ENCODE measurements at regions not wholly inside any gene's neighbourhood (a gene's known extent, or its start where the extent isn't known, plus 50 kb on each side); places are given as distances from the start of the nearest gene placed in this dataset.

- no peak for DNase-seq (ENCODE audit: low read depth)
Observed at GRCh38 chr20:11780765-11781369, 136.8 kb upstream of the BTBD3 start.

GRCh38 chr20:11783102-11783850 is 134.4 kb upstream of the BTBD3 start:
- no peak for DNase-seq (ENCODE audit: low read depth)

GRCh38 chr20:11785885-11786507 is 131.7 kb upstream of the BTBD3 start:
- no peak for DNase-seq (ENCODE audit: low read depth)

- DNase-seq (ENCODE audit: low read depth), result no peak
Observed at GRCh38 chr20:11790046-11790445, 127.6 kb upstream of the BTBD3 start.

GRCh38 chr20:11791316-11791715 is 126.4 kb upstream of the BTBD3 start:
- no peak for DNase-seq (ENCODE audit: low read depth)

- DNase-seq (ENCODE audit: low read depth), result no peak
Observed at GRCh38 chr20:11791835-11792567, 125.7 kb upstream of the BTBD3 start.

GRCh38 chr20:11792568-11792953 is 125.1 kb upstream of the BTBD3 start:
- DNase-seq (ENCODE audit: low read depth), result no peak

GRCh38 chr20:11794525-11794924 is 123.2 kb upstream of the BTBD3 start:
- no peak for DNase-seq (ENCODE audit: low read depth)

- no peak for DNase-seq (ENCODE audit: low read depth)
Observed at GRCh38 chr20:11795071-11795615, 122.5 kb upstream of the BTBD3 start.

GRCh38 chr20:11796026-11796425 is 121.7 kb upstream of the BTBD3 start:
- DNase-seq (ENCODE audit: low read depth), result no peak

- DNase-seq (ENCODE audit: low read depth), result no peak
Observed at GRCh38 chr20:11797156-11797555, 120.5 kb upstream of the BTBD3 start.

- DNase-seq (ENCODE audit: low read depth), result no peak
Observed at GRCh38 chr20:11799281-11799684, 118.4 kb upstream of the BTBD3 start.

- peak; percentile 82 for DNase-seq (ENCODE audit: low read depth)
Observed at GRCh38 chr20:11807054-11808048, 110.3 kb upstream of the BTBD3 start.

- no peak for DNase-seq (ENCODE audit: low read depth)
Observed at GRCh38 chr20:11808841-11809240, 108.9 kb upstream of the BTBD3 start.

- peak; percentile 20 for DNase-seq (ENCODE audit: low read depth)
Observed at GRCh38 chr20:11810311-11811083, 107.2 kb upstream of the BTBD3 start.

GRCh38 chr20:11813106-11813890 is 104.4 kb upstream of the BTBD3 start:
- no peak for DNase-seq (ENCODE audit: low read depth)

GRCh38 chr20:11814267-11814666 is 103.4 kb upstream of the BTBD3 start:
- no peak for DNase-seq (ENCODE audit: low read depth)

- no peak for DNase-seq (ENCODE audit: low read depth)
Observed at GRCh38 chr20:11820838-11821237, 96.9 kb upstream of the BTBD3 start.

GRCh38 chr20:11822540-11822794 is 95.2 kb upstream of the BTBD3 start:
- no peak for DNase-seq (ENCODE audit: low read depth)

GRCh38 chr20:11826334-11826733 is 91.4 kb upstream of the BTBD3 start:
- no peak for DNase-seq (ENCODE audit: low read depth)

All from GM04504 (cell line).